ENCODE measurements at regions not wholly inside any gene's neighbourhood (a gene's known extent, or its start where the extent isn't known, plus 50 kb on each side); places are given as distances from the start of the nearest gene placed in this dataset.
"Not testable (repeated sequence)": the region's sequence is repeated elsewhere in the genome, so short reads cannot be mapped to it uniquely, and the experiment has no call there.

- DNase-seq (ENCODE audit: low spot score in 2 of 2) = no peak
- no peak for FAIRE-seq
Measured at GRCh38 chr14:26319139-26319864, 278.5 kb downstream of the NOVA1 start.

- FAIRE-seq (no peak), DNase-seq (ENCODE audit: low spot score in 2 of 2) (no peak)
Measured at GRCh38 chr14:26304056-26304455, 293.8 kb downstream of the NOVA1 start.

- no peak for DNase-seq (ENCODE audit: low spot score in 2 of 2)
Measured at GRCh38 chr14:26293909-26294308, 303.9 kb downstream of the NOVA1 start.

GRCh38 chr14:26289891-26290486 lies 307.8 kb downstream of the NOVA1 start:
- no peak for DNase-seq (ENCODE audit: low spot score in 2 of 2)

More at GRCh38 chr14:26293909-26294308, 303.9 kb downstream of the NOVA1 start:
- no peak for FAIRE-seq

GRCh38 chr14:26286913-26287205 lies 311.0 kb downstream of the NOVA1 start:
- DNase-seq (ENCODE audit: low spot score in 2 of 2) (no peak), FAIRE-seq (no peak)

More at GRCh38 chr14:26289891-26290486, 307.8 kb downstream of the NOVA1 start:
- no peak for FAIRE-seq

GRCh38 chr14:26286081-26286912 lies 311.5 kb downstream of the NOVA1 start:
- DNase-seq (ENCODE audit: low spot score in 2 of 2) = no peak
- no peak for FAIRE-seq

- FAIRE-seq = no peak
Measured at GRCh38 chr14:26282578-26282977, 315.3 kb downstream of the NOVA1 start.

GRCh38 chr14:26282011-26282410 lies 315.8 kb downstream of the NOVA1 start:
- not testable (repeated sequence) for DNase-seq (ENCODE audit: low spot score in 2 of 2); FAIRE-seq

More at GRCh38 chr14:26282578-26282977, 315.3 kb downstream of the NOVA1 start:
- no peak for DNase-seq (ENCODE audit: low spot score in 2 of 2)

- FAIRE-seq = no peak
- DNase-seq (ENCODE audit: low spot score in 2 of 2) = no peak
Measured at GRCh38 chr14:26281280-26281998, 316.4 kb downstream of the NOVA1 start.

- FAIRE-seq = no peak
- DNase-seq (ENCODE audit: low spot score in 2 of 2) = no peak
Measured at GRCh38 chr14:26276757-26277156, 321.1 kb downstream of the NOVA1 start.

GRCh38 chr14:26265170-26265685 lies 332.6 kb downstream of the NOVA1 start:
- FAIRE-seq = no peak
- no peak for DNase-seq (ENCODE audit: low spot score in 2 of 2)

GRCh38 chr14:26261368-26262122 lies 336.3 kb downstream of the NOVA1 start:
- FAIRE-seq (no peak), DNase-seq (ENCODE audit: low spot score in 2 of 2) (no peak)

- no peak for DNase-seq (ENCODE audit: low spot score in 2 of 2)
- FAIRE-seq = no peak
Measured at GRCh38 chr14:26255213-26255612, 342.6 kb downstream of the NOVA1 start.

GRCh38 chr14:26252176-26252575 lies 345.7 kb downstream of the NOVA1 start:
- no peak for DNase-seq (ENCODE audit: low spot score in 2 of 2)
- FAIRE-seq = no peak

GRCh38 chr14:26233118-26233517 lies 364.7 kb downstream of the NOVA1 start:
- no peak for FAIRE-seq
- DNase-seq (ENCODE audit: low spot score in 2 of 2) = no peak

GRCh38 chr14:26218861-26219260 lies 379.0 kb downstream of the NOVA1 start:
- FAIRE-seq = no peak
- no peak for DNase-seq (ENCODE audit: low spot score in 2 of 2)

- FAIRE-seq = no peak
Measured at GRCh38 chr14:26217778-26218177, 380.1 kb downstream of the NOVA1 start.

GRCh38 chr14:26216786-26217185 lies 381.0 kb downstream of the NOVA1 start:
- no peak for DNase-seq (ENCODE audit: low spot score in 2 of 2)
- FAIRE-seq = no peak

More at GRCh38 chr14:26217778-26218177, 380.1 kb downstream of the NOVA1 start:
- no peak for DNase-seq (ENCODE audit: low spot score in 2 of 2)

GRCh38 chr14:26213846-26214575 lies 383.8 kb downstream of the NOVA1 start:
- DNase-seq (ENCODE audit: low spot score in 2 of 2) (no peak), FAIRE-seq (no peak)

All from frontal cortex (tissue), 3 donors.